Large intestine (tissue), 3 donors: ENCODE measurements at regions not wholly inside any gene's neighbourhood (a gene's known extent, or its start where the extent isn't known, plus 50 kb on each side); places are given as distances from the start of the nearest gene placed in this dataset.
"Not testable (repeated sequence)": the region's sequence is repeated elsewhere in the genome, so short reads cannot be mapped to it uniquely, and the experiment has no call there.

Experiments used
- DNase-seq, 2 donors: peaks; one replicate each; pipeline versions ENCODE4 v3.0.0 to v3.0.0-alpha.2; 2013
- H3K27ac ChIP-seq: one replicate; pipeline ENCODE4 v1.5.1; 2013; ENCODE audit warnings: low read length
- H3K27me3 ChIP-seq: 2 replicates; pipeline ENCODE4 v1.6.1; 2013; ENCODE audit warnings: low read length; ENCODE audit not compliant: control insufficient read depth, insufficient read depth
- H3K36me3 ChIP-seq: 2 replicates; pipeline ENCODE4 v1.6.1; 2013; ENCODE audit warnings: low read length; ENCODE audit not compliant: control insufficient read depth, insufficient read depth
- H3K4me1 ChIP-seq: one replicate; pipeline ENCODE4 v1.6.1; 2013; ENCODE audit warnings: low read length; ENCODE audit not compliant: control insufficient read depth, insufficient read depth
- H3K4me3 ChIP-seq: one replicate; pipeline ENCODE4 v1.5.1; 2013; ENCODE audit warnings: low read length
- H3K9me3 ChIP-seq: one replicate; pipeline ENCODE4 v1.6.1; 2013; ENCODE audit warnings: mild to moderate bottlenecking, low read depth, low read length, moderate library complexity; ENCODE audit not compliant: control insufficient read depth
- WGBS: methylation state at CpG from one replicate; pipeline ENCODE4 v1.1.5; 2013; ENCODE audit warnings: low lambda C conversion rate; ENCODE audit not compliant: insufficient coverage; 5-methylcytosine and 5-hydroxymethylcytosine counted together

DNA sequence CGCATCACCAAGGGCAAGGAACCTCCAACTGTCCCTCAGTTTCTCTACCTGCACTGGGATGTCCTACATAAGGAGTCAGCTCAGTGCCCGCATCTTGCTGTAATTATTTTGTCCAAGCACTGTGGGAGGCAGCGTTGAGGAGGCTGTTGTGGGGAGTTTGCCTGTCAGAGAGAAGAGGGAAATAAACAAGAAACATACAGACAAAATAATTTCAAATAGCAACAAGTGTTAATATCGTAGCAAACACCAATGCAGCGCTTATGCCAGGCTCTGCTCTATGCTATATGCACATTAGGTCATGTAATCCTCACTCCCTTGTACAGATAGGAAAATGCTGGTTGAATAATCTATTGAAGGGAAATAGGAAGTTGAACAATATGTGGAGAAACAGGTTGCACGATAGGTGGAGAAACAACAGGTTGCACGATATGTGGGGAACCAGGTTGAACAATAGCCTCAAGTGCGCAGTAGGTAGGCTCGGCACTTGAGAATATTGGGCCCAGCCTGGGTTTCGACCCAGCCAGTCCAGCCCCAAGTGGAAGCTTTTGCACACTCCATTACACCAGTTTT is 91.2 kb upstream of the SIRPA start:
- DNase-seq: no peak
- Histone ChIP-seq H3K27me3 (peaks cover 5% of the 10 kb centered on the region), H3K4me3 (peak overlapping the region; percentile 47), H3K36me3 (no peaks in the 10 kb centered on the region), H3K9me3 (no peaks in the 10 kb centered on the region), H3K4me1 (peaks cover 10% of the 10 kb centered on the region), H3K27ac (peak overlapping the region; percentile 12)
- WGBS: no CpG with 5 or more reads among the region's 10 CpGs

DNA sequence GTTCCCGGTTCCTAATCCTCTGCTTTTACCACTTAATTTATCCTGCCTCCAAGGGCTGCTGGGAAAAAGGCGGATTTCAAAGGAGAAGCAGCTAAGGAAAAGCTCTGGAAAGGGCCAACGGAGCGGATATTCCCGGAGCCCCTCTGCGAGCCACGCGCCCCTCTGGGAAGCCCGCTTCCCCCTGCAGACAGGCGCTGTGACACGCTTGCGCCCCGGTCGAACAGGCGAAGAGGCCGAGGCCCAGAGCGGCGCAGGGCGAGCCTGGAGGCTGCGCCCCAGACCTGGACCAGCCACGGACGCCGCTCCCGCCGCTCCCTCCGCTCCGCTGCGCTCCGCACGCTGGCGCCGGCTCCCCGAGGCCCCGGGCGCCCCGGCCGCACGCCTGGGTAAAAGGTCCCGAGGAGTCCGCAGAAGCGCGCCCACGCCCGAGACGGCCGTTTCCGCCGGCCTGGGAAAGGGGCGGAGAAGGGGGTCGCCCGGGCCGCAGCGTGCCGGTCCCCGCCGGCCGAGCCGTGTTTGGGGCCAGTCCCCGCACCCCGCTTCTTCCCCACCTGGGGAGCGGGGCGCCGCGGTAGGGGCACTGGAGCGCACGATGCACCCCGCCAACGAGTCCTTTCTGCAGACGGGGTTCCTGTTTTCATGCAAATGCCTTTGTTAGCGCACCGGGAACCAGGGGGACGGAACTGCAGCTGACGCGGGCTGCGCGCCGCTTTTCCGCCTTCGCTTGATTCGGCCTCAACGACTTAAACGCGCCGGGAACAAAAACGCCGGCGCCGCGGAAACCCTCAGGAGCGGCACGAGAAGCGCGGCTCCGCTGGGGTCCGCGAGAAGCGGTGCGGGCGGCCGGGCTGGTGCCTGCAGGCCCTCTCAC is 91.9 kb upstream of the SIRPA start:
- Histone ChIP-seq H3K4me1 (peaks cover 10% of the 10 kb centered on the region), H3K9me3 (no peaks in the 10 kb centered on the region), H3K36me3 (no peaks in the 10 kb centered on the region), H3K4me3 (peak overlapping the region; percentile 47), H3K27ac (peak overlapping the region; percentile 12), H3K27me3 (peaks cover 5% of the 10 kb centered on the region)
- no CpG with 5 or more reads among the region's 100 CpGs for WGBS
- DNase-seq: peak; percentile 60 to 74

DNA sequence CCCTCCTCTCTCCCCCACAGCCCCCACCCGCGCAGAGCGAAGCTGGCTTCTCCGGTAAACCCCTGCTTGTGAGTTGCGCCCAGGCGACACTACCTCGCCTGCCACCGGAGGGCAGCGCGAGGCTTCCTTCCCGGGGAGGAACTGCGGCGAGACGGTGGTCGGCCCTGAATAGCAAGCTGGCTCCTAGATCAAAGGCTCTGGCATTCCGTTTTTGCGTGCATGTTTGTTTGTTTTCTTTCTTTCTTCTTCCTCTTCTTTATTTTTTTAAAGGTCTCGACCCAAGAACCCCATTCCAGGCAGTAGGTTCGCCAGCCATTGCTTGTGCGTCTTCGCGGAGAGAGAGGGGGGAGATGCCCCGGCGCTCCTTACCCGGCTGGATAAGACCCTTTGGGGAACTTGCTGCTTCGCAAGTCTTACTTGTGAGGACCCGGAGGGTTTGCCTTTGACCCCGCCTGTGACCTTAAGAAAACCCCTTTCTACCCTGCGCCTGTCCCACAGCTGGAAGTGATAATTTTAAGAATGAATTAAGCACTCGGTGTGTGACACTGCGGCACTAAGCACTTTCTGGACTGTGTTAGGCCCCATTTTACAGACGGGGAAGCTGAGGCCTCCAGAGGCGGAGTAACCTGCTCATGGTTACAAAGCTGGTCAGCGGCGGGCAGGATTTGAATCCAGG is 92.7 kb upstream of the SIRPA start:
- Histone ChIP-seq H3K36me3 (no peaks in the 10 kb centered on the region), H3K4me1 (peaks cover 10% of the 10 kb centered on the region), H3K27me3 (peaks cover 5% of the 10 kb centered on the region), H3K4me3 (peak overlapping the region; percentile 43), H3K9me3 (no peaks in the 10 kb centered on the region), H3K27ac (no peak overlapping the region)
- no CpG with 5 or more reads among the region's 35 CpGs for WGBS
- peak; percentile 75 to 76 for DNase-seq

DNA sequence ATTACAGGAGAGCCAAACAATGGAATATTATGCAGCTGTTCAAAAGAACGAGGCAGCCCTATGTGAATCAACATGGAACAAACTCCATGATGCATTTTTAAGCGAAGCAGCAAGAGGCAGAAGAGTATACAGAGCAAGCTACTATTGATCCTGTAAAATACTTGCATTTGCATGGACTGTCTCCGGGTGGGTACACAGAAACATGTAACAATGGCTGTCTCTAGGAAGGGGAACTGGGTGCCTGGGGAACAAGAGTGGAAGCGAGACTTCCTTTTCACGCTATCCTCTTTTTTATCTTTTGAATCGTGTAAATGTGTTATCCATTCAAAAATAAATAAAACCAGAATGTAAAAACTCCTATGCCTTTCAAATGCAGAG is 93.3 kb upstream of the SIRPA start:
- no peak for DNase-seq
- no peaks in the 10 kb centered on the region for H3K36me3 ChIP-seq
- peak overlapping the region; percentile 43 for H3K4me3 ChIP-seq

DNA sequence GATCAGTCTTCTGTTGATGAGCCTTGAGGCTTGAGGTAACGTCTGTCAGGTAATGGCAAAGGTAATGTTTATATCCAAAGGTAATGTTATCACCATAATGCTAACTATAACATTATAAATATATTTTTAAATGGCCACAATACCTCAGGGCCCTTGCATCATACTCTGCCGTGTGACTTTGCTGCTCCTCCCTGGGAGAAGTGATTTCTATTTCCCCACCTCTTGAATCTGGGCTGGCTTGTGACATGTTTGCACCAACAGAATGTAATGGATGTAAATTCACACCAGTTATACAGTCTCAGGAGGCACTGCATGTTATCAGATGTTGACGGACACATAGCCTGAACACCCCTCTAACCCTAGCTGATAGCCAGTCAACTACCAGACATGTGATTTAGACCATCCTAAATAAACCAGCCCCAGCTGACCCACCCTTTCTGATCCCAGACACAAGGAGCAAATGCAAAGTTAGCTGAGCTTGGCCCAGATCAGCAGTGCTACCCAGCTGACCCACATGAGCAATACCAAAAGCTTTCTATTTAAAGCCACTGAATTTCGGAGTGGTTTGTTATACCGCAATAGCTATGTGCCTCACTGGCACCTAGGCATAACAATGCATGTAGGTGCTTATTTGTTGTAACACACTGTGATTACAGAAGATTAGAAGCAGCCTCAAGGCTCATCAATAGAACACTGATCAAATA is 93.8 kb upstream of the SIRPA start:
- Histone ChIP-seq H3K4me3 (no peak overlapping the region), H3K27ac (no peak overlapping the region), H3K36me3 (no peaks in the 10 kb centered on the region), H3K27me3 (peaks cover 5% of the 10 kb centered on the region), H3K4me1 (peaks cover 10% of the 10 kb centered on the region), H3K9me3 (no peaks in the 10 kb centered on the region)
- DNase-seq: no peak
- no CpG with 5 or more reads among the region's 5 CpGs for WGBS

More for the DNA sequence above, 93.3 kb upstream of the SIRPA start:
- Histone ChIP-seq H3K27ac (no peak overlapping the region), H3K27me3 (peaks cover 5% of the 10 kb centered on the region), H3K9me3 (no peaks in the 10 kb centered on the region), H3K4me1 (peaks cover 10% of the 10 kb centered on the region)
- 9% methylated on average over 3 of the region's 6 CpGs for WGBS

DNA sequence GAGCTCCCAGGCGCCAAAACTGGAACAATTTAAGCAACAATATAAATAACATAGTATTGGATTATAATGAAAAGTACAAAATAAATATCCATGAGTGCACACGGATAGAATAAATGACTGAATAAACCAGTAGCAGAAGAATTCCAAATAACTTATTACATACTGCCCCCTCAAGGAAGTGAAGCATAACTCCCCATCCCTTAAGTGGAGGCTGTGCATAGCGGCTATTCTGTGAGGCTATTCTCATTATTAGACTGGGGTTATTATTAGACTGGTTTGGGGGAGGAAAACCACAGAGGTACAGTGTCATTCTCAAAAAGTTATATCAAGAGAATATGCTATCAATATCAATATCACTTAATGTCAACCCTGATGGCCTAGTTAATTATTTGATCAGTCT is 94.4 kb upstream of the SIRPA start:
- Histone ChIP-seq H3K9me3 (no peaks in the 10 kb centered on the region), H3K36me3 (no peaks in the 10 kb centered on the region), H3K4me3 (no peak overlapping the region), H3K27ac (no peak overlapping the region), H3K4me1 (peaks cover 10% of the 10 kb centered on the region), H3K27me3 (peaks cover 5% of the 10 kb centered on the region)
- no peak for DNase-seq
- WGBS: 50% methylated on average over 1 of the region's 3 CpGs

DNA sequence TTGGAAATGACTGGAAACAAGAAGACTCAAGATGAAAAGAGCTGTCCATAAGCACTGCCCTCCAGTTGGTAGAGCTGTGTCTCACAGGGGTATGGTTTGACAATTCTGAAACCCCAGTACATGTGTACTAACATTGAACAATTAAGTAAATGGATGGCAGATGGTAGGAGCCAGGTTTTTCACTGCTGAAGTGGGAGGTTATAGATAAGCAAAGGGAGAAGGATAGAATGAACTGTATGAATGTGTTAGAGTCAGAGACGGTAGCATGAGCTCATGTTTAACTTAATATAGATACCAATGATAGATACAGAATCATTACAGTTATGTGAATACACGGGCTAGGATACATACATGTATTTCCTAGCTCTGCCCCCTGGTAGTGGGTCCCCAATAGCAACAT is 95.0 kb upstream of the SIRPA start:
- Histone ChIP-seq H3K9me3 (no peaks in the 10 kb centered on the region), H3K27me3 (peaks cover 5% of the 10 kb centered on the region), H3K27ac (no peak overlapping the region), H3K4me1 (peaks cover 10% of the 10 kb centered on the region), H3K36me3 (no peaks in the 10 kb centered on the region), H3K4me3 (no peak overlapping the region)
- WGBS: no CpG with 5 or more reads among the region's 2 CpGs
- no peak for DNase-seq

DNA sequence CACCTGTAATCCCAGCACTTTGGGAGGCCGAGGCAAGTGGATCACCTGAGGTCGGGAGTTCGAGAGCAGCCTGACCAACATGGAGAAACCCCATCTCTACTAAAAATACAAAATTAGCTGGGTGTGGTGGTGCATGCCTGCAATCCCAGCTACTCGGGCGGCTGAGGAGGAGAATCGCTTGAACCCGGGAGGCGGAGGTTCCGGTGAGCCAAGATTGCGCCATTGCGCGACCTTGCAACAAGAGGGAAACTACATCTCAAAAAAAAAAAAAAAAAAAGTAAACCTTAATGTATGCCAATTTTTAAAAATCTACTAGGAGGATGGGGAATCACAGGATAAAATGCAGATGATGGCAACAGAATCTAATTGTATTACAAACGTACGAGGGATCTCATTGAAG is 95.5 kb upstream of the SIRPA start:
- no CpG with 5 or more reads among the region's 14 CpGs for WGBS
- H3K4me3 ChIP-seq: not testable (repeated sequence)

DNA sequence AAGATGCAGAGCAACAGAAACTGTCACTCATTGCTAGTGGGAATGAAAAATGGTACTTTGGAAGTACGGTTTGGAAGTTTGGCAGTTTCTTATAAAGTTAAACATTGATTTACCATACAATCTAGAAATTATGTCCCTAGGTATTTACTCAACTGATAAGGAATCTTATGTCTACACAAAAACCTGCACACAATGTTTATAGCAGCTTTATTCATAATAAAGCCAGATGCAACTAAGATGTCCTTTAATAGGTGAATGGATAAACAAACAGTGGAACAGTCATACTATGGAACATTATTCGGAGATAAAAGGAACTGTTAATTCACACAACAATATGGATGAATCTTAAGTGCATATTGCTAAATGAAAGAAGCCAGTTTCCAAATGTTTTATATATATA is 96.2 kb upstream of the SIRPA start:
- H3K36me3 ChIP-seq: no peaks in the 10 kb centered on the region
- DNase-seq: no peak
- 29% methylated on average over 1 of the region's 2 CpGs for WGBS
- peaks cover 10% of the 10 kb centered on the region for H3K4me1 ChIP-seq
- no peak overlapping the region for H3K4me3 ChIP-seq
- no peaks in the 10 kb centered on the region for H3K9me3 ChIP-seq
- H3K27ac ChIP-seq: no peak overlapping the region
- peaks cover 5% of the 10 kb centered on the region for H3K27me3 ChIP-seq

More for the DNA sequence above, 95.5 kb upstream of the SIRPA start:
- not testable (repeated sequence) for H3K27me3 ChIP-seq, DNase-seq, H3K9me3 ChIP-seq, H3K27ac ChIP-seq, H3K36me3 ChIP-seq
- peaks cover 10% of the 10 kb centered on the region for H3K4me1 ChIP-seq

DNA sequence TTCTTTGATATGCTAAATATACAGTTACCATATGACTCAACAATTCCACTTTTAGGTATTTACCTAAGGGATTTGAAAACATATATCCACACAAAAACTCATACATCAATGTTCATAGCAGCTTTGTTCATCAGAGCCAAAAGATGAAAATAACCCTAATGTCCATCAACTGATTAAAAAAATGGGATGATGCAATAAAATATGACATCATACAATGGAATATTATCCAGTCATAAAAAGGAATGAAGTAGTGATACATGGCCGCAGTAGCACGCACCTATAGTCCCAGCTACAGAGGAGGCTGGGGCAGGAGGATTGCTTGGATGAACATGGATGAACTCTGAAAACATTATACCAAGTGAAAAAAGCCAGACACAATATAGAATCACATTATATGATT is 101.4 kb upstream of the SIRPA start:
- H3K27me3 ChIP-seq: no peaks in the 10 kb centered on the region
- H3K9me3 ChIP-seq: no peaks in the 10 kb centered on the region
- DNase-seq: no peak
- no peak overlapping the region for H3K4me3 ChIP-seq
- H3K27ac ChIP-seq: no peak overlapping the region
- no peaks in the 10 kb centered on the region for H3K36me3 ChIP-seq
- no CpG with 5 or more reads among the region's 2 CpGs for WGBS
- no peaks in the 10 kb centered on the region for H3K4me1 ChIP-seq
